CD4-positive, alpha-beta T cell treated with Interferon alpha-2 for 1 hour (primary cell): ENCODE measurements at regions not wholly inside any gene's neighbourhood (a gene's known extent, or its start where the extent isn't known, plus 50 kb on each side); places are given as distances from the start of the nearest gene placed in this dataset.

Experiments used
- DNase-seq, 2 donors: peaks; one replicate each; pipeline ENCODE4 v3.0.0-alpha.2; 2020 to 2022

- no peak for DNase-seq
Measured at GRCh38 chr2:181190711-181191110, 210.3 kb downstream of the UBE2E3 start.

GRCh38 chr2:181193550-181193949 lies 213.1 kb downstream of the UBE2E3 start:
- DNase-seq: no peak

GRCh38 chr2:181196401-181196800 lies 216.0 kb downstream of the UBE2E3 start:
- DNase-seq: no peak

- peak in 1 of 2 donors; percentile 34 for DNase-seq
Measured at GRCh38 chr2:181197140-181197760, 216.8 kb downstream of the UBE2E3 start.

- DNase-seq: peak in 1 of 2 donors; percentile 53
Measured at GRCh38 chr2:181198183-181198864, 217.9 kb downstream of the UBE2E3 start.

- no peak for DNase-seq
Measured at GRCh38 chr2:181203412-181203811, 223.0 kb downstream of the UBE2E3 start.

GRCh38 chr2:181203916-181204315 lies 223.5 kb downstream of the UBE2E3 start:
- DNase-seq: no peak

GRCh38 chr2:181218401-181218821 lies 238.0 kb downstream of the UBE2E3 start:
- DNase-seq: no peak

- DNase-seq: peak in 1 of 2 donors; percentile 47
Measured at GRCh38 chr2:181223234-181223633, 234.0 kb upstream of the ITGA4 start.

GRCh38 chr2:181224866-181225265 lies 232.3 kb upstream of the ITGA4 start:
- peak in 1 of 2 donors; percentile 69 for DNase-seq

- no peak for DNase-seq
Measured at GRCh38 chr2:181228661-181229060, 228.5 kb upstream of the ITGA4 start.

GRCh38 chr2:181231151-181231550 lies 226.0 kb upstream of the ITGA4 start:
- no peak for DNase-seq

GRCh38 chr2:181231886-181232621 lies 225.1 kb upstream of the ITGA4 start:
- DNase-seq: no peak

GRCh38 chr2:181234487-181234891 lies 222.7 kb upstream of the ITGA4 start:
- DNase-seq: no peak

GRCh38 chr2:181235011-181235410 lies 222.2 kb upstream of the ITGA4 start:
- DNase-seq: no peak

GRCh38 chr2:181235683-181236459 lies 221.3 kb upstream of the ITGA4 start:
- DNase-seq: no peak

- peak; percentile 11 to 59 for DNase-seq
Measured at GRCh38 chr2:181239201-181239799, 217.9 kb upstream of the ITGA4 start.

- no peak for DNase-seq
Measured at GRCh38 chr2:181240844-181241243, 216.3 kb upstream of the ITGA4 start.

- no peak for DNase-seq
Measured at GRCh38 chr2:181241366-181241765, 215.8 kb upstream of the ITGA4 start.

- no peak for DNase-seq
Measured at GRCh38 chr2:181241797-181242196, 215.4 kb upstream of the ITGA4 start.

GRCh38 chr2:181242262-181242661 lies 214.9 kb upstream of the ITGA4 start:
- no peak for DNase-seq

GRCh38 chr2:181243319-181243718 lies 213.9 kb upstream of the ITGA4 start:
- no peak for DNase-seq

GRCh38 chr2:181250691-181251090 lies 206.5 kb upstream of the ITGA4 start:
- no peak for DNase-seq
